ENCODE measurements at regions not wholly inside any gene's neighbourhood (a gene's known extent, or its start where the extent isn't known, plus 50 kb on each side); places are given as distances from the start of the nearest gene placed in this dataset.

GRCh38 chrX:5117816-5118215, 1110.9 kb downstream of the NLGN4X start:
- DNase-seq (ENCODE audit: extremely low read depth, low read depth) = no peak
- no peak for TF ChIP-seq CTCF (IDR thresholded peaks at IDR 0.05; ENCODE audit: low read depth, low read length)

GRCh38 chrX:5113128-5113527, 1115.5 kb downstream of the NLGN4X start:
- no peak for DNase-seq (ENCODE audit: extremely low read depth, low read depth)
- no peak for TF ChIP-seq CTCF (IDR thresholded peaks at IDR 0.05; ENCODE audit: low read depth, low read length)

GRCh38 chrX:5100004-5100403, 1128.7 kb downstream of the NLGN4X start:
- no peak for TF ChIP-seq CTCF (IDR thresholded peaks at IDR 0.05; ENCODE audit: low read depth, low read length)
- DNase-seq (ENCODE audit: extremely low read depth, low read depth) = no peak

GRCh38 chrX:5086388-5086787, 1142.3 kb downstream of the NLGN4X start:
- DNase-seq (ENCODE audit: extremely low read depth, low read depth) = no peak

GRCh38 chrX:5084279-5084678, 1144.4 kb downstream of the NLGN4X start:
- TF ChIP-seq CTCF (IDR thresholded peaks at IDR 0.05; ENCODE audit: low read depth, low read length) = no peak
- DNase-seq (ENCODE audit: extremely low read depth, low read depth) = no peak

More at GRCh38 chrX:5086388-5086787, 1142.3 kb downstream of the NLGN4X start:
- no peak for TF ChIP-seq CTCF (IDR thresholded peaks at IDR 0.05; ENCODE audit: low read depth, low read length)

- DNase-seq (ENCODE audit: extremely low read depth, low read depth) = no peak
- TF ChIP-seq CTCF (IDR thresholded peaks at IDR 0.05; ENCODE audit: low read depth, low read length) = no peak
These were observed 1146.0 kb downstream of the NLGN4X start for GRCh38 chrX:5082705-5083104.

- no peak for DNase-seq (ENCODE audit: extremely low read depth, low read depth)
- TF ChIP-seq CTCF (IDR thresholded peaks at IDR 0.05; ENCODE audit: low read depth, low read length) = no peak
These were observed 1147.9 kb downstream of the NLGN4X start for GRCh38 chrX:5080791-5081190.

Data from AG09319 (cell line).